ENCODE measurements at regions not wholly inside any gene's neighbourhood (a gene's known extent, or its start where the extent isn't known, plus 50 kb on each side); places are given as distances from the start of the nearest gene placed in this dataset.
"Not testable (repeated sequence)": the region's sequence is repeated elsewhere in the genome, so short reads cannot be mapped to it uniquely, and the experiment has no call there.

DNA sequence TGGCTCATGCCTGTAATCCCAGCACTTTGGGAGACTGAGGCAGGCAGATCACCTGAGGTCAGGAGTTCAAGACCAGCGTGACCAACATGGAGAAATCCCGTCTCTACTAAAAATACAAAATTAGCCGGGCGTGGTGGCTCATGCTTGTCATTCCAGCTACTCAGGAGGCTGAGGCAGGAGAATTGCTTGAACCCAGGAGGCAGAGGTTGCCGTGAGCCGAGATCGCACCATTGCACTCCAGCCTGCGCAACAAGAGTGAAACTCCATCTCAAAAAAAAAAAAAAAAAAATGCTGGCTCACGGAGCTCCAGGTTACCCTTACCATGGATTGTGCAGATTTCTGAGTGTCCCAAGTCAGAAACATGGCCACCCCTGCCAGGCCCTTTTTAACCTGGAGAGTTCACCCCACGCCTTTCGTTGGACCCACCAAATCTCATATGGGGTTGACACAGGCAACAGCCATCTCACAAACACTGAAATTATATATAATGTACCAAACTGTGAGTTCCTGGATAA is 69.9 kb upstream of the CITED2 start (continued):
- TF ChIP-seq ZNF384 (IDR thresholded peaks at IDR 0.05; ENCODE audit: low read depth, low read length) (peak; percentile 6; the same call in 1 of the 2 replicates), ZNF740 (tag; IDR thresholded peaks at IDR 0.05) (0 out of 4 replicates have a peak, but pooled peaks of 1 of the 2 experiments have one; percentile 20), ZNF316 (IDR thresholded peaks at IDR 0.05) (0 out of 2 replicates have a peak, but pooled peaks have one; percentile 9)
- TF ChIP-seq, protein P1, sequence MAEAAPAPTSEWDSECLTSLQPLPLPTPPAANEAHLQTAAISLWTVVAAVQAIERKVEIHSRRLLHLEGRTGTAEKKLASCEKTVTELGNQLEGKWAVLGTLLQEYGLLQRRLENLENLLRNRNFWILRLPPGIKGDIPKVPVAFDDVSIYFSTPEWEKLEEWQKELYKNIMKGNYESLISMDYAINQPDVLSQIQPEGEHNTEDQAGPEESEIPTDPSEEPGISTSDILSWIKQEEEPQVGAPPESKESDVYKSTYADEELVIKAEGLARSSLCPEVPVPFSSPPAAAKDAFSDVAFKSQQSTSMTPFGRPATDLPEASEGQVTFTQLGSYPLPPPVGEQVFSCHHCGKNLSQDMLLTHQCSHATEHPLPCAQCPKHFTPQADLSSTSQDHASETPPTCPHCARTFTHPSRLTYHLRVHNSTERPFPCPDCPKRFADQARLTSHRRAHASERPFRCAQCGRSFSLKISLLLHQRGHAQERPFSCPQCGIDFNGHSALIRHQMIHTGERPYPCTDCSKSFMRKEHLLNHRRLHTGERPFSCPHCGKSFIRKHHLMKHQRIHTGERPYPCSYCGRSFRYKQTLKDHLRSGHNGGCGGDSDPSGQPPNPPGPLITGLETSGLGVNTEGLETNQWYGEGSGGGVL (CRISPR knock-in tag; IDR thresholded peaks at IDR 0.05), result 0 out of 2 replicates have a peak, but pooled peaks have one; percentile 38
- TF ChIP-seq ZNF740 (CRISPR knock-in tag; IDR thresholded peaks at IDR 0.05), result not testable (repeated sequence)

DNA sequence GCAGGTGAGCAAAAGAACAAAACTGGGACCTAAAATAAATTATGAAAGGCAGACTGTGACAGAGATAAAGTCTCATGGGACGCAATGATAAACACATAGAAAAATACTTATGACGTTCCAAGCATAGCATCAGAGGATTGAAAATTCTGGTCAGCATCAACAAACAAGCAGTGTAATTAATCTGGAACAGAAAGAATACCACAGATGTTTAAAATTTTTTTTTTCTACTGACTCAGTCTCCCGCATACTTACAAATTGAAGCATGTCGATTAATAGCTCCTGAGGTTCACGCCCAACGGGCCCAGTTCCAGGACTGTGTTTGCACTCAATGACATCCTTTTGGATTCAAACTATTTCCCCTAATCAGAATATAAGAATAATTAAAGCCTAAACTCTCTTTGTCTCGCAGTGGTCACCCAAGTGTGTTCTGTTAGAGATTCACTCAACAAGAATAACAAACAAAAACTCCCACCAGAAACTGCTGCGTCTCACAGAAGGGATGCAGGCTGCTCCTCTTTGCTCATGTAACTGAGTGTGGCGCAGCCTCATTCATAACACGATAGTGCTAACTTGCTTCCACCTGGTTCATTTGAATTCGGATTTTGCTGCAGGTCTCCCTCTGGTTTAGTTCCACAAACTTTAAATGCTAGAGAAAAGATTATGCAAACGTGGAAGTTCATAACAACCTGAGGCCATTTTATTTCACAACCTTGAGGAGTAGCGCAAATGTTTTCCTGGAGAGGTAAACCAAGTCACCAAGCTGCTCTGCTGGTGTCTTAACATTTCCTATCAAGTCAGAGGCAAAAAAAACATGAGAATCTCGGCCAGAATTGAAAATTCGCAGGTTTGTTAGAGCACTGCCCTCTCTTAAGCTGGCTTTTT is 69.0 kb upstream of the CITED2 start:
- no peak overlapping the region for H3K4me3 ChIP-seq
- ChIA-PET POLR2A (interaction anchor here (0.7 to 1.4 kb wide), 4 partner anchors 9 to 69 kb away, joined by 3 to 5 read pairs (median 3); partner anchors contain the start of gene CITED2), CTCF (ENCODE audit: low intra/inter-chr PET ratio) (no interaction called here)
- no peaks in the 10 kb centered on the region for H3K27me3 ChIP-seq (ENCODE audit: control insufficient read depth in 2 of 2, insufficient read depth in 2 of 2, low read length in 2 of 2)
- H3K27ac ChIP-seq (ENCODE audit: extremely low read depth, low read depth, low read length), result peak overlapping the region; percentile 41
- no peaks in the 10 kb centered on the region for H3K9me3 ChIP-seq (replicated peaks; ENCODE audit: control insufficient read depth, insufficient read depth, low read depth, low read length)
- DNase-seq (ENCODE audit: extremely low read depth in 1 of 4, low spot score in 3 of 4) (peak in 1 of 4 experiments; percentile 59), FAIRE-seq (peak; percentile 23), ATAC-seq (peak; percentile 7; the same call in 1 of the 3 replicates)
- peaks cover 18 to 70% of the 10 kb centered on the region in 2 experiments for H3K4me1 ChIP-seq (replicated peaks in 1 of 2; ENCODE audit: control insufficient read depth in 2 of 2, insufficient read depth in 2 of 2, low read length in 2 of 2)
- H4K20me1 ChIP-seq (replicated peaks; ENCODE audit: control insufficient read depth, insufficient read depth, low read length), result no peaks in the 10 kb centered on the region
- no peaks in the 10 kb centered on the region for H3K9me1 ChIP-seq (ENCODE audit: control insufficient read depth, insufficient read depth, low read length)
- WGBS (ENCODE audit: insufficient coverage, low coverage, missing lambda C conversion rate), result 30% methylated on average over 15 of the region's 15 CpGs
- in situ Hi-C loops (cut with MboI) (no loop called here), intact Hi-C loops (cut with micrococcal nuclease) (loop anchor here (2.0 kb wide), 1 partner anchor 31 kb away; no protein-coding TSS in a partner anchor)
- no TSS peak for BruUV-seq (replicated peaks)
- H2AFZ ChIP-seq (ENCODE audit: low read depth, low read length), result peak overlapping the region; percentile 96
- H3K9ac ChIP-seq (ENCODE audit: insufficient read depth in 1 of 2, low read depth in 2 of 2, low read length in 2 of 2), result peak overlapping the region; percentile 1 to 36; a peak in 3 of 4 replicates
- H3K36me3 ChIP-seq (ENCODE audit: control insufficient read depth, insufficient read depth, low read length), result no peaks in the 10 kb centered on the region; the same call in 2 of the 3 replicates
- peak overlapping the region; percentile 35 for H3K4me2 ChIP-seq (ENCODE audit: insufficient read depth, low read length)
- H3K79me2 ChIP-seq (ENCODE audit: control insufficient read depth, insufficient read depth, low read length), result no peaks in the 10 kb centered on the region
- TF ChIP-seq ZEB2 (IDR thresholded peaks at IDR 0.05) (no peak), MCM3 (IDR thresholded peaks at IDR 0.05) (no peak), ASH1L (IDR thresholded peaks at IDR 0.05; ENCODE audit: borderline replicate concordance, low read depth, partially characterized antibody) (no peak), CBFB (CRISPR knock-in tag; IDR thresholded peaks at IDR 0.05) (no peak), BACH1 (tag; IDR thresholded peaks at IDR 0.05) (peak; percentile 34; the same call in 1 of the 2 replicates), SIN3A (IDR thresholded peaks at IDR 0.05; ENCODE audit: borderline replicate concordance in 2 of 2, control insufficient read depth in 1 of 2, low read depth in 2 of 2, low read length in 2 of 2) (no peak), PHB2 (IDR thresholded peaks at IDR 0.05; ENCODE audit: low read depth) (no peak), DPF2 (IDR thresholded peaks at IDR 0.05) (peak; percentile 40; the same call in 1 of the 2 replicates), GTF2F1 (IDR thresholded peaks at IDR 0.05; ENCODE audit: low read depth, low read length) (no peak), SRSF7 (optimal IDR thresholded peaks at IDR 0.05; ENCODE audit: low read depth, low read length) (no peak), SRSF3 (IDR thresholded peaks at IDR 0.05; ENCODE audit: insufficient read depth, low read length) (no peak), ZKSCAN8 (CRISPR knock-in tag; IDR thresholded peaks at IDR 0.05) (no peak), ZFX (CRISPR knock-in tag; IDR thresholded peaks at IDR 0.05) (peak; percentile 33; the same call in 1 of the 2 replicates)

All from K562 (cell line).